ENCODE measurements at regions not wholly inside any gene's neighbourhood (a gene's known extent, or its start where the extent isn't known, plus 50 kb on each side); places are given as distances from the start of the nearest gene placed in this dataset.

GRCh38 chr1:29900104-29900679 is 663.9 kb downstream of the PTPRU start:
- ATAC-seq (ENCODE audit: low read depth), result no peak
- Mint-ChIP-seq H3K9me3 (no peaks in the 10 kb centered on the region), H3K27me3 (peaks cover 22% of the 10 kb centered on the region), H3K36me3 (no peaks in the 10 kb centered on the region), H3K4me3 (no peak overlapping the region), H3K27ac (no peak overlapping the region), H3K4me1 (no peaks in the 10 kb centered on the region)
- DNase-seq (ENCODE audit: low spot score in 2 of 2), result no peak

GRCh38 chr1:29896791-29897714 is 660.7 kb downstream of the PTPRU start:
- no peaks in the 10 kb centered on the region for H3K36me3 Mint-ChIP-seq
- H3K27ac Mint-ChIP-seq, result no peak overlapping the region
- DNase-seq (ENCODE audit: low spot score in 2 of 2) (no peak), ATAC-seq (ENCODE audit: low read depth) (no peak)
- H3K9me3 Mint-ChIP-seq, result no peaks in the 10 kb centered on the region
- H3K27me3 Mint-ChIP-seq, result peaks cover 26% of the 10 kb centered on the region
- no peaks in the 10 kb centered on the region for H3K4me1 Mint-ChIP-seq
- H3K4me3 Mint-ChIP-seq, result no peak overlapping the region

- Mint-ChIP-seq H3K4me3 (no peak overlapping the region), H3K36me3 (no peaks in the 10 kb centered on the region), H3K4me1 (no peaks in the 10 kb centered on the region), H3K27me3 (peaks cover 28% of the 10 kb centered on the region), H3K27ac (no peak overlapping the region), H3K9me3 (no peaks in the 10 kb centered on the region)
- DNase-seq (ENCODE audit: low spot score in 2 of 2) (no peak), ATAC-seq (ENCODE audit: low read depth) (no peak)
Observed at GRCh38 chr1:29896300-29896699, 660.0 kb downstream of the PTPRU start.

GRCh38 chr1:29895201-29895600 is 658.9 kb downstream of the PTPRU start:
- Mint-ChIP-seq H3K4me1 (no peaks in the 10 kb centered on the region), H3K36me3 (no peaks in the 10 kb centered on the region), H3K27me3 (peaks cover 28% of the 10 kb centered on the region), H3K4me3 (no peak overlapping the region), H3K27ac (no peak overlapping the region), H3K9me3 (no peaks in the 10 kb centered on the region)
- ATAC-seq (ENCODE audit: low read depth) (no peak), DNase-seq (ENCODE audit: low spot score in 2 of 2) (no peak)

- no peak for DNase-seq (ENCODE audit: low spot score in 2 of 2)
- Mint-ChIP-seq H3K27me3 (peaks cover 28% of the 10 kb centered on the region), H3K27ac (no peak overlapping the region), H3K9me3 (no peaks in the 10 kb centered on the region), H3K4me1 (no peaks in the 10 kb centered on the region), H3K36me3 (no peaks in the 10 kb centered on the region), H3K4me3 (no peak overlapping the region)
- ATAC-seq (ENCODE audit: low read depth), result no peak
Observed at GRCh38 chr1:29894311-29894710, 658.0 kb downstream of the PTPRU start.

- Mint-ChIP-seq H3K27me3 (peaks cover 27% of the 10 kb centered on the region), H3K4me1 (no peaks in the 10 kb centered on the region), H3K4me3 (no peak overlapping the region), H3K9me3 (no peaks in the 10 kb centered on the region), H3K27ac (no peak overlapping the region), H3K36me3 (no peaks in the 10 kb centered on the region)
- no peak for DNase-seq (ENCODE audit: low spot score in 2 of 2)
- ATAC-seq (ENCODE audit: low read depth), result no peak
Observed at GRCh38 chr1:29893806-29894205, 657.5 kb downstream of the PTPRU start.

- Mint-ChIP-seq H3K4me3 (no peak overlapping the region), H3K36me3 (no peaks in the 10 kb centered on the region), H3K4me1 (no peaks in the 10 kb centered on the region), H3K27ac (no peak overlapping the region), H3K27me3 (peaks cover 24% of the 10 kb centered on the region), H3K9me3 (no peaks in the 10 kb centered on the region)
- DNase-seq (ENCODE audit: low spot score in 2 of 2) (no peak), ATAC-seq (ENCODE audit: low read depth) (no peak)
Observed at GRCh38 chr1:29893046-29893723, 656.9 kb downstream of the PTPRU start.

GRCh38 chr1:29892247-29892646 is 655.9 kb downstream of the PTPRU start:
- H3K4me3 Mint-ChIP-seq, result no peak overlapping the region
- no peak for ATAC-seq (ENCODE audit: low read depth)

GRCh38 chr1:29890201-29890959 is 654.1 kb downstream of the PTPRU start:
- Mint-ChIP-seq H3K27me3 (peaks cover 11% of the 10 kb centered on the region), H3K9me3 (no peaks in the 10 kb centered on the region), H3K27ac (no peak overlapping the region), H3K36me3 (no peaks in the 10 kb centered on the region), H3K4me1 (no peaks in the 10 kb centered on the region), H3K4me3 (no peak overlapping the region)
- DNase-seq (ENCODE audit: low spot score in 2 of 2) (no peak), ATAC-seq (ENCODE audit: low read depth) (no peak)

More at GRCh38 chr1:29892247-29892646, 655.9 kb downstream of the PTPRU start:
- Mint-ChIP-seq H3K9me3 (no peaks in the 10 kb centered on the region), H3K27me3 (peaks cover 21% of the 10 kb centered on the region), H3K36me3 (no peaks in the 10 kb centered on the region), H3K4me1 (no peaks in the 10 kb centered on the region), H3K27ac (no peak overlapping the region)
- DNase-seq (ENCODE audit: low spot score in 2 of 2), result no peak

- no peak for DNase-seq (ENCODE audit: low spot score in 2 of 2)
- H3K27ac Mint-ChIP-seq, result no peak overlapping the region
- no peaks in the 10 kb centered on the region for H3K36me3 Mint-ChIP-seq
- H3K27me3 Mint-ChIP-seq, result peaks cover 7% of the 10 kb centered on the region
- no peaks in the 10 kb centered on the region for H3K4me1 Mint-ChIP-seq
- ATAC-seq (ENCODE audit: low read depth), result no peak
- no peak overlapping the region for H3K4me3 Mint-ChIP-seq
- peaks cover 1% of the 10 kb centered on the region for H3K9me3 Mint-ChIP-seq
Observed at GRCh38 chr1:29889776-29890175, 653.5 kb downstream of the PTPRU start.

GRCh38 chr1:29884740-29885139 is 648.4 kb downstream of the PTPRU start:
- DNase-seq (ENCODE audit: low spot score in 2 of 2) (no peak), ATAC-seq (ENCODE audit: low read depth) (no peak)
- no peaks in the 10 kb centered on the region for H3K4me1 Mint-ChIP-seq
- H3K36me3 Mint-ChIP-seq, result no peaks in the 10 kb centered on the region
- peaks cover 1% of the 10 kb centered on the region for H3K9me3 Mint-ChIP-seq
- H3K4me3 Mint-ChIP-seq, result no peak overlapping the region
- H3K27me3 Mint-ChIP-seq, result peaks cover 2% of the 10 kb centered on the region
- H3K27ac Mint-ChIP-seq, result no peak overlapping the region

GRCh38 chr1:29883986-29884385 is 647.7 kb downstream of the PTPRU start:
- no peaks in the 10 kb centered on the region for H3K4me1 Mint-ChIP-seq
- DNase-seq (ENCODE audit: low spot score in 2 of 2) (no peak), ATAC-seq (ENCODE audit: low read depth) (no peak)
- H3K4me3 Mint-ChIP-seq, result no peak overlapping the region
- no peaks in the 10 kb centered on the region for H3K36me3 Mint-ChIP-seq
- H3K27ac Mint-ChIP-seq, result no peak overlapping the region
- H3K9me3 Mint-ChIP-seq, result peaks cover 1% of the 10 kb centered on the region
- peaks cover 4% of the 10 kb centered on the region for H3K27me3 Mint-ChIP-seq

GRCh38 chr1:29883411-29883832 is 647.1 kb downstream of the PTPRU start:
- Mint-ChIP-seq H3K9me3 (peaks cover 1% of the 10 kb centered on the region), H3K27ac (no peak overlapping the region), H3K36me3 (no peaks in the 10 kb centered on the region), H3K4me3 (no peak overlapping the region), H3K27me3 (peaks cover 4% of the 10 kb centered on the region), H3K4me1 (no peaks in the 10 kb centered on the region)
- DNase-seq (ENCODE audit: low spot score in 2 of 2) (no peak), ATAC-seq (ENCODE audit: low read depth) (no peak)

GRCh38 chr1:29880556-29880955 is 644.2 kb downstream of the PTPRU start:
- Mint-ChIP-seq H3K27ac (no peak overlapping the region), H3K4me1 (no peaks in the 10 kb centered on the region), H3K27me3 (peaks cover 4% of the 10 kb centered on the region), H3K9me3 (peaks cover 1% of the 10 kb centered on the region), H3K4me3 (no peak overlapping the region), H3K36me3 (no peaks in the 10 kb centered on the region)
- ATAC-seq (ENCODE audit: low read depth) (no peak), DNase-seq (ENCODE audit: low spot score in 2 of 2) (no peak)

All from memory B cell (primary cell).